ENCODE measurements at regions not wholly inside any gene's neighbourhood (a gene's known extent, or its start where the extent isn't known, plus 50 kb on each side); places are given as distances from the start of the nearest gene placed in this dataset.

DNA sequence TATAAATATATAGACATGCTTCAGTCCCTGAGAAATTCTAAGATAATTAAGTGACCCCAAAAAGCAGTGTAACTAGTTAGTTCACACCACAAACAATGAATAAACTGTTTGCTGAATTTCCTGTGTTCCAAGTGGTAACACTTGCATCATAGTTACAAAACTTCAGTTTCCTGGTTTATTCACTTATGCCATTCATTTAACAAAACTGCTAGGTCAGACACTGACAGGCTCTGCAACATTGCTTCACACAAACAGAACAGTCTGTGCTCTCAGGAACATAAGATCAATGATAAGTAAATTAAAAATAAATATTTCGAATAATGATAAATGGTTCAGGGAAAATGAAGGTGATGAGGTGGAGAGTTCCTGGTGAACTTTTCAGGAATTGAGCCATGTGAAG, 133.3 kb upstream of the NAMPT start:
- TF ChIP-seq, protein P1, sequence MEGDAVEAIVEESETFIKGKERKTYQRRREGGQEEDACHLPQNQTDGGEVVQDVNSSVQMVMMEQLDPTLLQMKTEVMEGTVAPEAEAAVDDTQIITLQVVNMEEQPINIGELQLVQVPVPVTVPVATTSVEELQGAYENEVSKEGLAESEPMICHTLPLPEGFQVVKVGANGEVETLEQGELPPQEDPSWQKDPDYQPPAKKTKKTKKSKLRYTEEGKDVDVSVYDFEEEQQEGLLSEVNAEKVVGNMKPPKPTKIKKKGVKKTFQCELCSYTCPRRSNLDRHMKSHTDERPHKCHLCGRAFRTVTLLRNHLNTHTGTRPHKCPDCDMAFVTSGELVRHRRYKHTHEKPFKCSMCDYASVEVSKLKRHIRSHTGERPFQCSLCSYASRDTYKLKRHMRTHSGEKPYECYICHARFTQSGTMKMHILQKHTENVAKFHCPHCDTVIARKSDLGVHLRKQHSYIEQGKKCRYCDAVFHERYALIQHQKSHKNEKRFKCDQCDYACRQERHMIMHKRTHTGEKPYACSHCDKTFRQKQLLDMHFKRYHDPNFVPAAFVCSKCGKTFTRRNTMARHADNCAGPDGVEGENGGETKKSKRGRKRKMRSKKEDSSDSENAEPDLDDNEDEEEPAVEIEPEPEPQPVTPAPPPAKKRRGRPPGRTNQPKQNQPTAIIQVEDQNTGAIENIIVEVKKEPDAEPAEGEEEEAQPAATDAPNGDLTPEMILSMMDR (IDR thresholded peaks at IDR 0.05; ENCODE audit: insufficient read depth, low read depth, low read length): no peak
- peak; percentile 90 for DNase-seq (ENCODE audit: low read depth)
- H3K4me3 ChIP-seq (ENCODE audit: low read depth, low read length): no peak overlapping the region

DNA sequence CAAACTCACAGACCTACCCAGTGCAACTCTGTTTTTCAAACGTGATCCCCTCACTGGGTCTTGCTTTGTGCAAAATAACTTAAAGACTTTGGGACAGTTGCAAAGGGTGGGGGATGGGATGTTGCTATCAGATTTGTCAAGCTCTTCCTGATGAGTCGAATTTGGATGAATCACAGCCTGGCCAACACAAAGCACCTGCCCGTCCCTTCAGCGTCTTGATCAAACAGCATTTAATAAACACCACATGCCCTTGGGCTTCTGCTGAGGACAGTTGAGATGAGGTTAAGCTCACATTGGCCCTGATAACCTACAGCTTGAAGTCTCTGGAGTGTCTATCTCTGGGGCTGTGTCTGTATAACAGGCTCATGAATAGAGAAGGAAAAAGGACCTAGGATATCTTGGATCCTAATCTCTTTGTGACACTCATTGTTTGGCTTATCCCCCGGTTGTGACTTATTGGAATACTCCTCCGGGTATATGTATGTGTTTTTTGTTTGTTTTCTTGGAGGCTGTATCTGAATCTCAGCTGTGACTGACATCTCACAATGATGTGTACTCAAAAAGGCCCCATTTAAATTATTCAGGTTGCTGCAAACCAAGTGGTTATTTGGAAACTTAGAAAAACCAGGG, 132.6 kb upstream of the NAMPT start:
- DNase-seq (ENCODE audit: low read depth): no peak
- no peak overlapping the region for H3K4me3 ChIP-seq (ENCODE audit: low read depth, low read length)
- TF ChIP-seq, protein P1 (IDR thresholded peaks at IDR 0.05; ENCODE audit: insufficient read depth, low read depth, low read length): no peak

DNA sequence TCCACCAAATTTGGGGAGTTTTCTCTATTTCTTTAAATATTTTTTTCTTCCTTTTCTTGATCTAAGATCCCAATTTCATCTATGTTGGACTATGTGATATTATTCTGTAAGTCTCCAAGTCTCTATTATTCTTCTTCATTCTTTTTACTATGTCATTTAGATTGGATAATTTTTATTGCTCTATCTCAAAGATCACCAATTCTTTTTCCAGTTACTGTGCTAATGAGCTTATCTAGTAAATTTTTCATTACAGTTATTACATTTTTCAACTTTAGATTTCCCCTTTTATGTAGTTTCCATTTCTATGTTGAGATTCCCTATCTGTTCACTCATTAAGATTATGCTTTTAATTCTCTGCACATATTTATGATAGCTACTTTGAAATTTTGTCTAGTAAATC, 131.6 kb upstream of the NAMPT start:
- no peak for DNase-seq (ENCODE audit: low read depth)
- no peak overlapping the region for H3K4me3 ChIP-seq (ENCODE audit: low read depth, low read length)
- TF ChIP-seq, protein P1 (IDR thresholded peaks at IDR 0.05; ENCODE audit: insufficient read depth, low read depth, low read length): no peak

DNA sequence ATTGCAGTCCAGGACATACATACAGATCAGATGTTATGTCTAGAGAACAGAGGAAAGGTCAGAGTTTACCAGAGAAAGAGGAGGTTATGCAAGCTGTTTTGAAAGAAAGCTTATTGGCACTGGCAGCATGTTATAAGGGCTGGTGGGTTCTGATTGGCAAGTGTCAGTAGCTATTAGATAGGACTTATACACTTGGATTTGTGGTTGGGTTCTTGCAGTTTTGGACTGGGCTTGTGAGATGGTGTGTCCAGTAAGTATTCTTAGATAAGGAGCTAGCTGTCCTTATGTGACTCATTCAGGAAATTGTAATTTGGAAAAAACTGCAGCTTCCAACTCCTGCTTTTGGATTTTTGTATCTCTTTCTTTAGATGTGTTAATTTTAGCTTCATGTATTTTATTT, 130.7 kb upstream of the NAMPT start:
- no peak for DNase-seq (ENCODE audit: low read depth)
- H3K4me3 ChIP-seq (ENCODE audit: low read depth, low read length): no peak overlapping the region
- TF ChIP-seq, protein P1 (IDR thresholded peaks at IDR 0.05; ENCODE audit: insufficient read depth, low read depth, low read length): no peak

DNA sequence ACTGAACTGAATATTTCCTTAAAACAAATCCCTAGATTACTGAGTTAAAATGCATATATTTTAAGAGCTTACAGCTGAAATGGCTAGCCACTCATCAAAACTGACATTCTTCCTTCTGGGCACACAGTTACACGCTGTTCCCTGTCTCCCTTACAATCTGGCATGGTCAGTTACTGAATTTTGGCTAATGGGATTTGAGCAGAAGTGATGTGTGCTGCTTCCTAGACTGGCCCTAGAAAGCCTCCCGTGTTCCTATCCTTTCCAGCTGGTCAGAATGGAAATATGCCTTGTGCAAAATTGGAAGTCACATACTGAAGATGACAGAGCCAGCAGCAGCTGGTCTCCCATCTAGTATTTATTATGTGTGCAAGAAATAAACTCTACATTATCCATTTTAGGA, 128.7 kb upstream of the NAMPT start:
- TF ChIP-seq, protein P1 (IDR thresholded peaks at IDR 0.05; ENCODE audit: insufficient read depth, low read depth, low read length): no peak
- DNase-seq (ENCODE audit: low read depth): no peak

DNA sequence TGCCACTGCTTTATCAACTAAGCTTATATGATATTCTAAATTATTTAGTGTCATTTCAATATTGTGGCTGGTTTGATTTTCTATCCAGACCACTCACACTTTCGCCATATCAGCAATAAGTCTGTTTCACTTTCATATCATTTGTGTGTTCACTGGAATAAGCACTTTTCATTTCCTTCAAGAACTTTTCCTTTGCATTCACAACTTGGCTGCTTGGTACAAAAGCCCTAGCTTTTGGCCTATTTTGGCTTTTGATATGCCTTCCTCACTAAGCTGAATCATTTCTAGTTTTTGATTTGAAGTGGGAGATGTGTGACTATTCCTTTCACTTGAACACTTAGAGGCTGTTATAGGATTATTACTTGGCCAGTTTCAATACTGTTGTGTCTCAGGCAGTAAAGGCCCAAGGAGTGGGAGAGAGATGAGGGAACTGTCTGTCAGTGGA, 120.9 kb upstream of the NAMPT start:
- TF ChIP-seq, protein P1 (IDR thresholded peaks at IDR 0.05; ENCODE audit: insufficient read depth, low read depth, low read length): no peak
- DNase-seq (ENCODE audit: low read depth): no peak
- no peak overlapping the region for H3K4me3 ChIP-seq (ENCODE audit: low read depth, low read length)

More for the DNA sequence above, 128.7 kb upstream of the NAMPT start:
- H3K4me3 ChIP-seq (ENCODE audit: low read depth, low read length): no peak overlapping the region

DNA sequence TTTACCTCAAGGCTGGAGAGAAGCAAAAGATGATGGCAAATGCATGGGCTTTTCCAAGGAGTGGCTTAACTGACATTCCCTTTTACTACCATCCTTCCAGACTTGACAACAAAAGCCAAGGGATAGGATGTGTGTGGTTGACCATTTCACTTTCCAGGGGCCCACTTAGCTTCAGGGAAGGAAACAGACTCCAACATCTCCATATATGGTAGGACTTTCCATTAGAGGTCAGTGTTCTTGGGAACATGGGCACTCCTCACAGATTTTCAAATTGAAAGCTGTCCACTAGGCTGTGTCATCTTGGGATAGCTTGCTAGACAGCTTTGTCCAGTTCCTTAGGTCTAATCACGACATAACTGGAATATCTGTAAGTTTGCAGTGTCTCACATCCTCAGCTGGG, 118.1 kb upstream of the NAMPT start:
- H3K4me3 ChIP-seq (ENCODE audit: low read depth, low read length): no peak overlapping the region
- TF ChIP-seq, protein P1 (IDR thresholded peaks at IDR 0.05; ENCODE audit: insufficient read depth, low read depth, low read length): no peak
- no peak for DNase-seq (ENCODE audit: low read depth)

Measured in fibroblast of villous mesenchyme (primary cell).